Epithelial cell of esophagus (primary cell): ENCODE measurements at regions not wholly inside any gene's neighbourhood (a gene's known extent, or its start where the extent isn't known, plus 50 kb on each side); places are given as distances from the start of the nearest gene placed in this dataset.

Experiments used
- DNase-seq: peaks from one replicate; pipeline ENCODE4 v3.0.0; 2010; ENCODE audit warnings: low read depth
- H3K4me3 ChIP-seq: 2 replicates; pipeline ENCODE4 v1.5.1; 2011; ENCODE audit warnings: mild to moderate bottlenecking, low read length, control low read depth
- TF ChIP-seq, protein P1 (sequence below): IDR thresholded peaks from 2 replicates; pipeline ENCODE4 v1.5.1; 2011; ENCODE audit warnings: low read depth, mild to moderate bottlenecking, low read length, control low read depth, inconsistent platforms; ENCODE audit not compliant: insufficient read depth; ENCODE audit errors: missing control alignments

- no peak overlapping the region for H3K4me3 ChIP-seq
- TF ChIP-seq, protein P1, sequence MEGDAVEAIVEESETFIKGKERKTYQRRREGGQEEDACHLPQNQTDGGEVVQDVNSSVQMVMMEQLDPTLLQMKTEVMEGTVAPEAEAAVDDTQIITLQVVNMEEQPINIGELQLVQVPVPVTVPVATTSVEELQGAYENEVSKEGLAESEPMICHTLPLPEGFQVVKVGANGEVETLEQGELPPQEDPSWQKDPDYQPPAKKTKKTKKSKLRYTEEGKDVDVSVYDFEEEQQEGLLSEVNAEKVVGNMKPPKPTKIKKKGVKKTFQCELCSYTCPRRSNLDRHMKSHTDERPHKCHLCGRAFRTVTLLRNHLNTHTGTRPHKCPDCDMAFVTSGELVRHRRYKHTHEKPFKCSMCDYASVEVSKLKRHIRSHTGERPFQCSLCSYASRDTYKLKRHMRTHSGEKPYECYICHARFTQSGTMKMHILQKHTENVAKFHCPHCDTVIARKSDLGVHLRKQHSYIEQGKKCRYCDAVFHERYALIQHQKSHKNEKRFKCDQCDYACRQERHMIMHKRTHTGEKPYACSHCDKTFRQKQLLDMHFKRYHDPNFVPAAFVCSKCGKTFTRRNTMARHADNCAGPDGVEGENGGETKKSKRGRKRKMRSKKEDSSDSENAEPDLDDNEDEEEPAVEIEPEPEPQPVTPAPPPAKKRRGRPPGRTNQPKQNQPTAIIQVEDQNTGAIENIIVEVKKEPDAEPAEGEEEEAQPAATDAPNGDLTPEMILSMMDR, result no peak
- no peak for DNase-seq
Measured at GRCh38 chr1:58000821-58001220, 545.7 kb downstream of the OMA1 start.

DNA sequence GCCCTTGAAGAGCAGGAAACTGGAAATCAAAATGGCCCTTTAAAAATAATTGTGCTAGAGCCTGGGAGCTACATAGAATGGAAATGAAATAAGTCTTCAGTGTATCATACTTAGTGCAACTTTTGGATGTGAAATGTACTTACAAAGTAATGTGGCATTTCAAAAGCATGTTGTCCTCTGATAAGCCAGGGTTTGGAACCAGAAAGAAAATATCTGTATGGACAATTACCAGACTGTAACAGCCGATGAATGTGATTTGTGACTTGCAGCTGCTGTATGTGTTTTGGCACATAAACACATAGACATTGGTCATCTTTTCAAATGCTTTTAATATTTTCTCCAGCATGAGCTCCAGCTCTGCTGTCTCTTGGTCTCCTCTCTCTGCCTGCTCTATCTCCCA, 546.4 kb downstream of the OMA1 start:
- DNase-seq, result no peak
- H3K4me3 ChIP-seq, result no peak overlapping the region
- TF ChIP-seq, protein P1, result no peak

- TF ChIP-seq, protein P1, result no peak
- H3K4me3 ChIP-seq, result no peak overlapping the region
- DNase-seq, result no peak
Measured at GRCh38 chr1:57996400-57996799, 550.1 kb downstream of the OMA1 start.

GRCh38 chr1:57991289-57991688, 555.2 kb downstream of the OMA1 start:
- DNase-seq, result no peak
- no peak overlapping the region for H3K4me3 ChIP-seq
- TF ChIP-seq, protein P1, result no peak

- no peak for DNase-seq
- TF ChIP-seq, protein P1, result no peak
- no peak overlapping the region for H3K4me3 ChIP-seq
Measured at GRCh38 chr1:57989877-57990276, 556.6 kb downstream of the OMA1 start.

DNA sequence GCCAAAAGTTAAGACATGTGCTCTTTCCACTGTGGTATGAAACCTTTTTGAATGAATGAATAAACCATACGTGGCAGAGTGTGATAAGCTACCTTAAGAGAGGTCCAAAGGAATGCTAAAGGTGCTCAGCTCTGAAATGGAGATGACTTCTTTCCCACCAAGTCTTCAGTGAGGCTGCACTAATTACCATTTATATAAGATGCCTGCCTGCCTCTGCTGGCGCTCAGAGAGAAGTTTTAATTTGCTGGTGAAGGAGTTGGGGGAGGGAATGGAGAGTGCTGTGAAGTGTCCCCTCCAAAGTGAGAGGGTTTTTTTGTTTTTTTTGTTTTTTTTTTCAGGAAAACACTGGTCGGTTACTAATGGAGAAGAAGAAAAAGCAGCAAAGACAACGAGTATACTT, 559.0 kb downstream of the OMA1 start:
- DNase-seq, result no peak
- no peak overlapping the region for H3K4me3 ChIP-seq
- TF ChIP-seq, protein P1, result no peak

GRCh38 chr1:57986432-57986831, 560.1 kb downstream of the OMA1 start:
- no peak overlapping the region for H3K4me3 ChIP-seq
- DNase-seq, result no peak
- TF ChIP-seq, protein P1, result no peak
